ENCODE measurements at regions not wholly inside any gene's neighbourhood (a gene's known extent, or its start where the extent isn't known, plus 50 kb on each side); places are given as distances from the start of the nearest gene placed in this dataset.

DNA sequence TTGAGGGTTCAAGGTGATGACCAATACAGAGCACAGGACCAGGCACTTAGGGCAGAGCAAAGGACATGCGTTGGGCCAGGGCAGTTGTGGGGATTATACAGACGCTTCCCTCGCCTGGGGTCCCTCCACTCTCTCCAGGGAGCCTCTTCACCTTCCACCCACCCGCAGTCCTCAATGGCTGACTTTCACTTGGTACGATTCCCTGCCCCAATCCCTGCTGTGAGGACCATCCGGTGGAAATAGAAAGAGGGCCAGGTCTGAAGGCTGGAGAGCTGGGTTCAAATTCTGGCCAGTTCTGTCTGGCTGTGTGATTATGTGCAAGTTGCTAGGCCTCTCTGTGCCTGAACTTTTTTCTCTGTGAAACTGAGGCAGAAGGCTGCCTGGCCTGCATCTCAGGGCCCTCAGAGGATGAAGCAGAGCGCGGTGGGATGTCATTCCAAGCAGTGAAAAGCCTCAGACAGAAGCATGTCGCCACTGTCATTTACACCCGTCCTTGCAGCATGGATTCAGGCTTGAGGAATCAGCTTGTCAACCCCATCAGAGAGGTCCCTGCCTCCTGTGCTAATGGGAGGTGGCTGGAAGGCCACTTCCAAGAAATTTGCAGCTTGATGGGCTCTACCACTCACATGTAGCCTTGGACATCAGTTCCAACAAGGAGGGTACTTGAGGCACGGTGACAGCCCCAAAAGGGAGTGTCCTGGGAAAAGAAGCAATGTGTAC, 206.6 kb upstream of the IER5L start:
- Histone ChIP-seq H3K4me1 (ENCODE audit: insufficient read depth) (peaks cover 7% of the 10 kb centered on the region; the same call in 1 of the 2 replicates), H3K4me2 (ENCODE audit: unreplicated experiment) (no peak overlapping the region), H4K20me1 (ENCODE audit: insufficient read depth) (no peaks in the 10 kb centered on the region), H3K9me2 (ENCODE audit: insufficient read depth) (no peaks in the 10 kb centered on the region), H3K9ac (no peak overlapping the region), H3K4me3 (no peak overlapping the region), H3F3A (ENCODE audit: insufficient read depth) (peaks cover 3% of the 10 kb centered on the region; the same call in 1 of the 2 replicates), H2AFZ (no peak overlapping the region), H3K79me2 (ENCODE audit: insufficient read depth) (no peaks in the 10 kb centered on the region), H3K27me3 (replicated peaks; ENCODE audit: insufficient read depth) (no peaks in the 10 kb centered on the region), H3K27ac (no peak overlapping the region), H3K36me3 (ENCODE audit: low read depth) (no peaks in the 10 kb centered on the region), H3K9me3 (ENCODE audit: low read depth) (no peaks in the 10 kb centered on the region)
- in situ Hi-C loops (cut with MboI) = no loop called here
- 84 to 86% methylated on average over 11 of the region's 11 CpGs for WGBS, 2 experiments (ENCODE audit: low coverage in 1 of 2, low lambda C conversion rate in 2 of 2, missing lambda C conversion rate in 2 of 2)
- DNase-seq = no peak
- TF ChIP-seq EZH2phosphoT487 (IDR thresholded peaks at IDR 0.05; ENCODE audit: insufficient read depth, low read depth) (no peak), EZH2 (IDR thresholded peaks at IDR 0.05; ENCODE audit: insufficient read depth, poor library complexity, severe bottlenecking) (no peak)

DNA sequence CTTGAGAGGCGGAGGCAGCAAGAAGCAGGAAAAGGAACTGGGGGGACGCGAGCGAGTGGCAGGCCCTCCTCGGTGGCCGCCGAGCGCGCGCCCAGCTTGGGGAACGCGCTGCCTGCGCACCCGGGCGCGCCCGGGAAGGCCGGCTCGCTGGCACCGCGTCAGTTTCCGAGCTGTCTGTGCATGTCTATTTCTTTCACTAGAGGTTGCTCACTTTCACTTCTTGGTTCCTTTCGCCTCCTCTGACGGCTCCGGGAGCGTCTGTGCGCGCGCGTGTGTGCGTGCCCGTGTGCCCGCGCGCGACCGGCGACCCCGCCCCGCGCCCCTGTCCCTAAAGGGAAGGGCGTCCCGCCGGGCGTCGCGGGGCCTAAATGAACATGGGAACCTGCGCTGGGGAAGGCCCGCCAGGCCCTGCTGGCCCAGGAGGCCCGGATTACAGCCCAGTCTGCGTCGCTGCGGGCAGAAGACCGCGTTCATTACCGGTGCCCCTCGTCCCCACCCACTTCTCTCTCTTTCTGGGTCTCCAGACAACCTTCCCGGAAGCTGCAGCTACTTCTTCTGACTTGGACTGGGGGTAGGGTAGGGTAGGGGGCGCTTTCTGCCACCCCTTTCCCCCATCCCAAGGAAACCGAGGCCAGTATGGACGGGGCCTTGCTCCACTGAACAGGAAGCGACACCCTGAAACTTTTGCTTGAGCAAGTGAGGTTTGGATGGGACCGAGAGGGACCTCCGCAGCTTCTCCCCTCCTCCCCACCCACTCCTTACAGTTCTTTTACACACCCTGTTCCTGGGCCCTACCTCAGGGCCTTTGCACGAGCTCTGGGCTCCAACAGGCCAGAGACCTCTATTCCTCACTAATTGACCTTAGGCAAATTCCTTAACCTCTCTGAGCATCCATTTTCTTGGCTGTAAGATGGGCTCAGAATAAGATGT, 205.8 kb upstream of the IER5L start:
- peak overlapping the region; percentile 82 for H3K9ac ChIP-seq
- peaks cover 3% of the 10 kb centered on the region; the same call in 1 of the 2 replicates for H3F3A ChIP-seq (ENCODE audit: insufficient read depth)
- no peaks in the 10 kb centered on the region for H3K27me3 ChIP-seq (replicated peaks; ENCODE audit: insufficient read depth)
- DNase-seq = peak; percentile 85
- H2AFZ ChIP-seq = peak overlapping the region; percentile 92
- TF ChIP-seq EZH2phosphoT487 (IDR thresholded peaks at IDR 0.05; ENCODE audit: insufficient read depth, low read depth) = no peak
- no peak for TF ChIP-seq EZH2 (IDR thresholded peaks at IDR 0.05; ENCODE audit: insufficient read depth, poor library complexity, severe bottlenecking)
- peaks cover 7% of the 10 kb centered on the region; the same call in 1 of the 2 replicates for H3K4me1 ChIP-seq (ENCODE audit: insufficient read depth)
- H3K27ac ChIP-seq = no peak overlapping the region
- no peaks in the 10 kb centered on the region for H3K79me2 ChIP-seq (ENCODE audit: insufficient read depth)
- no peaks in the 10 kb centered on the region for H4K20me1 ChIP-seq (ENCODE audit: insufficient read depth)
- H3K9me3 ChIP-seq (ENCODE audit: low read depth) = no peaks in the 10 kb centered on the region
- H3K4me3 ChIP-seq = peak overlapping the region; percentile 67
- 12% methylated on average over 59 to 62 of the region's 65 CpGs for WGBS, 2 experiments (ENCODE audit: low coverage in 1 of 2, low lambda C conversion rate in 2 of 2, missing lambda C conversion rate in 2 of 2)
- H3K36me3 ChIP-seq (ENCODE audit: low read depth) = no peaks in the 10 kb centered on the region
- in situ Hi-C loops (cut with MboI) = no loop called here
- H3K4me2 ChIP-seq (ENCODE audit: unreplicated experiment) = peak overlapping the region; percentile 81
- no peaks in the 10 kb centered on the region for H3K9me2 ChIP-seq (ENCODE audit: insufficient read depth)

DNA sequence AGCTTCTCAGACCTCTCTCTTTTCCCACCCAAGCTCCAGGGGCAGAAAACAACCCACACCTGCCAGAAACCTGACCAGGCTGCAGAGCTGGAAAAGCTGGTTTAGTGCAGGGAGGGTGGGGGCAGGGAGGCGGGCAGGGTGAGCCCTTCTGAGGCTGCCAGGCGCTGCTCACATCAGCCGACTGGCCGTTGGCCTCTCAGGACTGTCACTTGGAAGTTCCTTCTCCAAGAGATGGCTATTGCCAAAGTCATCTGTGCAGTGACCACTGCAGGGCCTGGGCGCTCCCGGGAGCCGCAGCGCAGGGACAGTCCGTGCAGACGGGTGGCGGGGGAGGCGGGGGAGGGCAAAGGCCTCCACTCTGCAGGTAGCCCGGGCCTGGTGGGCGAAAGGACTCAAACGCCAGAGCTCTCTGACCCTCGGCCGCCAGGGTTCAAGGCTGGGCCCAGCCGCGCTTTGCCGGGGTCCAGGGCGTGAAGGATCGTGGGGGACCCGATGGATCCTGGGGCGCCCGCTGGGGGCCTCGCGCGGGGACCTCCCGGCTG, 205.0 kb upstream of the IER5L start:
- H2AFZ ChIP-seq = peak overlapping the region; percentile 92
- H3K4me1 ChIP-seq (ENCODE audit: insufficient read depth) = peaks cover 7% of the 10 kb centered on the region; the same call in 1 of the 2 replicates
- peak overlapping the region; percentile 67 for H3K4me3 ChIP-seq
- H3K27ac ChIP-seq = no peak overlapping the region
- TF ChIP-seq EZH2 (IDR thresholded peaks at IDR 0.05; ENCODE audit: insufficient read depth, poor library complexity, severe bottlenecking) = no peak
- no peak for TF ChIP-seq EZH2phosphoT487 (IDR thresholded peaks at IDR 0.05; ENCODE audit: insufficient read depth, low read depth)
- H3K9me3 ChIP-seq (ENCODE audit: low read depth) = no peaks in the 10 kb centered on the region
- peaks cover 3% of the 10 kb centered on the region; the same call in 1 of the 2 replicates for H3F3A ChIP-seq (ENCODE audit: insufficient read depth)
- H3K9me2 ChIP-seq (ENCODE audit: insufficient read depth) = no peaks in the 10 kb centered on the region
- DNase-seq = peak; percentile 42
- H4K20me1 ChIP-seq (ENCODE audit: insufficient read depth) = no peaks in the 10 kb centered on the region
- H3K36me3 ChIP-seq (ENCODE audit: low read depth) = no peaks in the 10 kb centered on the region
- no peaks in the 10 kb centered on the region for H3K27me3 ChIP-seq (replicated peaks; ENCODE audit: insufficient read depth)
- peak overlapping the region; percentile 82 for H3K9ac ChIP-seq
- peak overlapping the region; percentile 81 for H3K4me2 ChIP-seq (ENCODE audit: unreplicated experiment)
- no peaks in the 10 kb centered on the region for H3K79me2 ChIP-seq (ENCODE audit: insufficient read depth)
- 5% methylated on average over 22 to 24 of the region's 29 CpGs for WGBS, 2 experiments (ENCODE audit: low coverage in 1 of 2, low lambda C conversion rate in 2 of 2, missing lambda C conversion rate in 2 of 2)
- in situ Hi-C loops (cut with MboI) = no loop called here

All from GM23248 (cell line).